ENCODE measurements at regions not wholly inside any gene's neighbourhood (a gene's known extent, or its start where the extent isn't known, plus 50 kb on each side); places are given as distances from the start of the nearest gene placed in this dataset.

GRCh38 chr16:86969716-86970115 lies 347.5 kb downstream of the C16orf95 start:
- no peak overlapping the region for H3K9ac ChIP-seq (ENCODE audit: control insufficient read depth, insufficient read depth, low read length)
- H3K27ac ChIP-seq (ENCODE audit: control insufficient read depth, insufficient read depth), result no peak overlapping the region
- no peak for TF ChIP-seq YBX1 (IDR thresholded peaks at IDR 0.05)
- TF ChIP-seq PAX8 (IDR thresholded peaks at IDR 0.05), result no peak
- TF ChIP-seq SREBF2 (IDR thresholded peaks at IDR 0.05; ENCODE audit: low read length), result no peak
- no peak for TF ChIP-seq POU2F2 (IDR thresholded peaks at IDR 0.05; ENCODE audit: borderline replicate concordance, low read depth, low read length)
- no peak for TF ChIP-seq RUNX3 (IDR thresholded peaks at IDR 0.05; ENCODE audit: low read length)
- TF ChIP-seq ZBTB33 (IDR thresholded peaks at IDR 0.05), result no peak
- no peak for TF ChIP-seq CBX5 (IDR thresholded peaks at IDR 0.05; ENCODE audit: low read depth)
- TF ChIP-seq CBX3 (IDR thresholded peaks at IDR 0.05; ENCODE audit: borderline replicate concordance, low read depth), result no peak
- no peak for TF ChIP-seq NFIC (IDR thresholded peaks at IDR 0.05; ENCODE audit: low read depth, low read length)
- TF ChIP-seq LARP7 (IDR thresholded peaks at IDR 0.05), result no peak
- TF ChIP-seq BHLHE40 (IDR thresholded peaks at IDR 0.05; ENCODE audit: borderline replicate concordance in 1 of 2, low read depth in 2 of 2, low read length in 1 of 2), result no peak
- no peak for TF ChIP-seq USF2 (IDR thresholded peaks at IDR 0.05; ENCODE audit: borderline replicate concordance, low read depth, low read length)
- no peak for TF ChIP-seq CHD2 (IDR thresholded peaks at IDR 0.05; ENCODE audit: borderline replicate concordance, low read depth, low read length)
- TF ChIP-seq TARDBP (IDR thresholded peaks at IDR 0.05; ENCODE audit: borderline replicate concordance), result no peak
- no peak for TF ChIP-seq ZNF274 (IDR thresholded peaks at IDR 0.05; ENCODE audit: insufficient read depth, insufficient read length)
- no peak for TF ChIP-seq TCF3 (IDR thresholded peaks at IDR 0.05; ENCODE audit: borderline replicate concordance, insufficient read depth, low read depth, low read length)
- no peak for TF ChIP-seq ZNF24 (IDR thresholded peaks at IDR 0.05)
- TF ChIP-seq POLR2AphosphoS5 (IDR thresholded peaks at IDR 0.05; ENCODE audit: low read length), result no peak
- TF ChIP-seq ZNF592 (IDR thresholded peaks at IDR 0.05), result no peak
- no peak for TF ChIP-seq ZSCAN29 (IDR thresholded peaks at IDR 0.05)
- FAIRE-seq, result no peak
- intact Hi-C loops (cut with micrococcal nuclease; ENCODE audit: unreplicated experiment) (no loop called here), in situ Hi-C loops (cut with MboI) (no loop called here)
- ChIA-PET RAD21 (ENCODE audit: unreplicated experiment) (no interaction called here), CTCF (no interaction called here), SMC1A (ENCODE audit: uncharacterized antibody, unreplicated experiment) (no interaction called here), POLR2A (no interaction called here)
- no peak overlapping the region for H3K4me3 ChIP-seq
- BruUV-seq (replicated peaks), result no TSS peak
- no peaks in the 10 kb centered on the region for H3K79me2 ChIP-seq (ENCODE audit: control insufficient read depth, insufficient read depth, low read length)
- no peak overlapping the region for H3K4me2 ChIP-seq (ENCODE audit: control insufficient read depth, insufficient read depth)
- no peaks in the 10 kb centered on the region for H3K36me3 ChIP-seq (ENCODE audit: control insufficient read depth in 2 of 2, insufficient read depth in 2 of 2, low read length in 1 of 2)
- H2AFZ ChIP-seq (ENCODE audit: control insufficient read depth, low read depth, low read length), result no peak overlapping the region
- no peaks in the 10 kb centered on the region for H3K9me3 ChIP-seq (replicated peaks; ENCODE audit: control insufficient read depth, insufficient read depth, low read length)
- no peaks in the 10 kb centered on the region for H3K4me1 ChIP-seq (ENCODE audit: control insufficient read depth, insufficient read depth, low read length)
- H3K27me3 ChIP-seq (replicated peaks in 1 of 2; ENCODE audit: control insufficient read depth in 2 of 2, insufficient read depth in 2 of 2, low read length in 1 of 2), result no peaks in the 10 kb centered on the region
- 29% methylated on average over 3 of the region's 3 CpGs for WGBS (ENCODE audit: insufficient coverage, insufficient replicate concordance, low lambda C conversion rate, missing lambda C conversion rate)
- no peaks in the 10 kb centered on the region for H4K20me1 ChIP-seq (ENCODE audit: control insufficient read depth, insufficient read depth)
- no peak for ATAC-seq
- no peak for DNase-seq (ENCODE audit: low read depth, low spot score)
